H7 (cell line): ENCODE measurements at regions not wholly inside any gene's neighbourhood (a gene's known extent, or its start where the extent isn't known, plus 50 kb on each side); places are given as distances from the start of the nearest gene placed in this dataset.

ENCODE experiments used
- DNase-seq: peaks from one replicate; pipeline ENCODE4 v3.0.0; 2012
- H3K27me3 ChIP-seq: 2 replicates; pipeline ENCODE4 v1.6.0; 2011; ENCODE audit warnings: mild to moderate bottlenecking, low read length; ENCODE audit not compliant: control insufficient read depth, insufficient read depth
- H3K36me3 ChIP-seq: replicated peaks from 2 replicates; pipeline ENCODE4 v1.5.1; 2011; ENCODE audit warnings: low read length; ENCODE audit not compliant: control insufficient read depth, insufficient read depth
- H3K4me3 ChIP-seq: 2 replicates; pipeline ENCODE4 v1.5.1; 2011; ENCODE audit warnings: low read depth, mild to moderate bottlenecking, control low read depth, low read length, moderate library complexity; ENCODE audit not compliant: insufficient read depth

DNA sequence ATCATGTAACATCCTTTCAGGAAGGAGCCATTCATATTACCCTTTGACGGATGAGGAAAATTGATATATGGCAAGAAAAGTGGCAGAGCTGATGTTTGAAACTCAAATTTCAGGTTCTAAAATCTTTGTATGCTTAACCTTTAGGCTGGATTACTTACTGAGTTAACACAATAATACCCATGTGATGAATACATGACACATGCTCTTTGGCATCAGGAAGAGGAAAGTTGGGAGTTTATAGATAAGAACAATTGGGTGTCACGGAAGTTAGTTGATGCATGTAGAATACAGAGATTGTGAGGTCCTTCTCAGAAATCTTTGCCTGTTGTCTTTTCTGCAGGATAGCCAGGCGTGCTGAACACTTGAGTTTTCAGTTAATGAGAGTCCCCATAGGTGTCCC is 572.1 kb upstream of the POM121L12 start:
- Histone ChIP-seq H3K36me3 (no peaks in the 10 kb centered on the region), H3K27me3 (no peaks in the 10 kb centered on the region), H3K4me3 (no peak overlapping the region)
- DNase-seq, result no peak

DNA sequence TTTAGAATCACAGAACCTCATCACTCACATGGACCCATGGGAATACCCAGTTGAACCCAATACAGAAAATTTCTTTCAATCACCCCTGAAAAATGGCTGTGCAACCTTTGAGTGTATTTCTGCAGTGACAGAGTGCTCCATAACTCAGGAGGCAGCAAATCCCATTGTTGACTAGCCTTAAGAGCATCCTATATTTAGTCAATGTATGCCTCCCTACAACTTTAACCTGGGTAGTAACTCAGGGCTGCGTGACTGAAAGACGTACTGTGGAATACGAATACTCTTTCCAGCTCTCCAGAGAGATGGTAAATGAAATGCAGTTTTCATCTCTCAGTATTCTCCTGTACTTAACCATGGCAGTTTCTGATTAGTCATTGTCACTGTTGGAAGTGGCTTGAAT is 573.0 kb upstream of the POM121L12 start:
- Histone ChIP-seq H3K27me3 (no peaks in the 10 kb centered on the region), H3K36me3 (no peaks in the 10 kb centered on the region), H3K4me3 (no peak overlapping the region)
- no peak for DNase-seq

DNA sequence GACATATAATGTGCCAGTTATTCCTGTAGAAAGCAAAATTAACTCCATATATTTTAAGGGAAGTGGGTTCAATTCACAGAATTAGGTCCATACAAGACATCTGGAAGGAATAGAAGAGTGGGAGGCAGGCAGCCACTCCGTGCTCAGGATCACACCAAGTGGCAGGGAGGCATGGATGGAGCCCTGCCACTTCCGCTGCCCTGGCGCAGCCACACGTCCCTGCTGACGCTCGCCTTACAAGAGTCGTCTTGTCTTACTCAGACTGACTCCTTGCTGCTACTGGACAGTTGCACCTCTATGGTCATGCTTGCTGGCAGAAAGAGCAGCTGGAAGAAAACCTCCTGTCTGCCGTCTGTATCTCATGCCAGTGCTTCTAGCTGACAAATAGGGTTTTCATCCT is 579.9 kb upstream of the POM121L12 start:
- no peak for DNase-seq
- no peaks in the 10 kb centered on the region for H3K36me3 ChIP-seq

DNA sequence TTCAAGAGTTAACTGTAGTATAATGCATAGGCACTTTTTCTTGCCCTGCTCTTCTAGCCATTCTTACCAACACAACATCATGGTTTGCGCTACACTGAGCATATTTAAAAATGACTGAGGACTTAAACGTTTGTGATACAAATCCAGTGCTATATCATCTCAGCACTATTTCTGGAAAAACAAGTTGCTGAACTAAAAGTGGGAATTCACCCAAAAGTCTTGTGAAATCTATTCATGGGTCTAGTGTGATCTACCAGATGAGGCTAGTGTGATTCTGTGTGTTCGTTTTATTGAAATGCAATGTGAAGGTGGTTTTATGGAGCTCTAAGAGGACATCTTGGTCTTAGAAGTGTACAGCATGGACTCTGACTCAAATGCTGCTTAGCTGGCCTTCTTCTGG is 584.6 kb upstream of the POM121L12 start:
- Histone ChIP-seq H3K36me3 (no peaks in the 10 kb centered on the region), H3K27me3 (no peaks in the 10 kb centered on the region), H3K4me3 (no peak overlapping the region)
- DNase-seq, result no peak

More for the DNA sequence above, 579.9 kb upstream of the POM121L12 start:
- H3K27me3 ChIP-seq, result no peaks in the 10 kb centered on the region
- H3K4me3 ChIP-seq, result no peak overlapping the region

DNA sequence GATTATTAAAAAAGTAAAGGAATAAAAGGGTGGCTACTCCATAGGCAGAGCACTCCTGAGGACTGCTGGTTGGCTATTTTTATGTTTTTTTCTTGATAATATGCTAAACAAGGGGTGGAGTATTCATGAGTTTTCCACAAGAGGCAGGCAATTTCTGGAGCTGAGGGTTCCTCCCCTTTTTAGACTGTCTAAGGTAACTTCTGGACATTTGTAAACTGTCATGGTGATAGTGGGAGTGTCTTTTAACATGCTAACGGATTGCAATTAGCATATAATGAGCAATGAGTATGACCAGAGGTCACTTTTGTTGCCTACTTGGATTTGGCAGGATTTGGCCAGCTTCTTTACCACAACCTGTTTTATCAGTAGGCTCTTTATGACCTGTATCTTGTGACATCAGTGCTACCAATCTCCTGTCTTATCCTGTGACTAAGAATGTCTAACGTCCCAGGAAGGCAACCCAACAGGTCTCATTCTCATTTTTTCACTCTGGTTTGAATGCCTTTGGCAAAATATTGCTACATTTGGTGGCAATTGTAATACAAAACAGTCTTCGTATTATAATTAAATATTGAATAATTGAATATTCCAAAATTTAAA is 587.8 kb upstream of the POM121L12 start:
- Histone ChIP-seq H3K36me3 (no peaks in the 10 kb centered on the region), H3K27me3 (no peaks in the 10 kb centered on the region), H3K4me3 (no peak overlapping the region)
- DNase-seq, result no peak

DNA sequence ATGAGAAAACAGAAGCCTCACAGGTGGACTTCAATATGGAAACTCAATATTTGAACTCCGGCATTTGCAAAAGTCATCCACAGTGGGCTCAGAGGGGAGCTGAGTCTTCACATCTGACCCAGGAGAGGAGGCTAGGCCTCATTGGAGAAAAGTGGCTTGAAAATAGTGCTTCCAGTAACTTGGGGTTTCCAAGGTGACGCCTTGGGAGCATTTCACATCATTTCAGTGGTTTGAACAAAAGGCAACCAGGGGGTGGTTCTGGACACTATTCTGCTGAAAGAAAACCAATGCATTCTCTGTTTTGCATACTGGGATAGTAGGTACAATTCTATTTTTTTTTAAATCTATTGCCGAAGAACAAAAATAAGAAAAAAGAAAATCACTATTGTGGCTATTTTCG is 599.2 kb upstream of the POM121L12 start:
- no peak for DNase-seq
- Histone ChIP-seq H3K36me3 (no peaks in the 10 kb centered on the region), H3K27me3 (no peaks in the 10 kb centered on the region), H3K4me3 (no peak overlapping the region)

DNA sequence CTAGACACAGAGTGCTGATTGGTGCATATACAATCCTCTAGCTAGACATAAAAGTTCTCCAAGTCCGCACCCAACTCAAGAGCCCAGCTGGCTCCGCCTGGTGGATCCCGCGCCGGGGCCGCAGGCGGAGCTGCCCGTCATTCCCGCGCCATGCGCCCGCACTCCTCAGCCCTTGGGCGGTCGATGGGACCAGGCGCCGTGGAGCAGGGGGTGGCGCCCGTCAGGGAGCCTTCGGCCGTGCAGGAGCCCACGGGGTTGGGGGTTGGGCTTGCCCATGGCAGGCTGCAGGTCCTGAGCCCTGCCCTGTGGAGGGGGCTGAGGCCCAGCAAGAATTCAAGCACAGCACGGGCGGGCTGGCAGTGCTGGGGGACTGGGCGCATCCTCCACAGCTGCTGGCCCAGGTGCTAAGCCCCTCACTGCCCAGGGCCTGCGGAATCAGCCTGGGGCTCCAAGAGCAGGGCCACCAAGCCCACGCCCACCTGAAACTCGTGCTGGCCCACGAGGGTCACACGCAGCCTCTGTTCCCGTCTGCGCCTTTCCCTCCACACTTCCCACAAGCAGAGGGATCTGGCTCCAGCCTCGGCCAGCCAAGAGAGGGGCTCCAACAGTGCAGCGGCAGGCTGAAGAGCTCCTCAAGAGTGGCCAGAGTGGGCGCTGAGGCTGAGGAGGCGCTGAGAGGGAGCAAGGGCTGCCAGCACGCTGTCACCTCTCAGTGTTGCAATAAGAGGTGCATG is 604.2 kb upstream of the POM121L12 start:
- DNase-seq, result no peak
- no peaks in the 10 kb centered on the region for H3K27me3 ChIP-seq
- no peaks in the 10 kb centered on the region for H3K36me3 ChIP-seq
- no peak overlapping the region for H3K4me3 ChIP-seq

DNA sequence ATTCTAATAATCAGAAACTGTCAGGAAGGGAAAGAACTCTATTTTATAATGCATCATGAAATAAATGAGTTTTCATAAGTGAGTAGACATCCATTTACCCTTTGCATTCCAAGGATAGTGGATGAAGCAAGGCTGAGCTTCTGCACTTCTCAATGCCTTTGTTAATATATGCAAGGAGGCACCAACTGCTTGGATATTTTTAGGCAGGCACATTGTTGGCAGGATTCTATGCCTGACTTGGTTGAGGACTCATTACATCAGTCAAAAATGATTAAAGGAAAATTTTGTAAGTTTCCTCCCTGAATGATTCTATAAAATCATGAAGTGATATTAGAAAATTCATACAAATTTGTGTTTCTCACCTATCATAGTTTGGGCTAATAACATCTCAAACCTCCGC is 612.2 kb upstream of the POM121L12 start:
- no peaks in the 10 kb centered on the region for H3K36me3 ChIP-seq
- no peak for DNase-seq
- no peaks in the 10 kb centered on the region for H3K27me3 ChIP-seq
- no peak overlapping the region for H3K4me3 ChIP-seq

DNA sequence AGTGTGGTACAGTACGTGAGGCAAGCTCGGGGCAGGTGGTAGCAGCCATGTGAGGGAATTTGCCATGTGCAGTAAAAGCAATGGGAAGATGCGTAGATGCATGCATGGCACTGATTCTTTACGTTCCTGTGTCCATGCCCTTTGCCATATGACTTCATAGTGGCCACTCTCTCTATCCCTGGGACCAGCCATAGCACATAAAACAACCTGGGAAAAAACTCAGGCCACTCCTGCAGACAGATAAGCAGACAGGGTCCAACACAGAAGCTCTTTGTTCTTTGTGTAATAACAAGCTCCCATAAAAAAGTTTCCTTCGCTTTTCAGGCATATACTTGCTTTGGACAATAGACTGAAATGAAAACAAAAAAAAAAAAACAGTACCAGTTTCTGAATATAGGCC is 622.4 kb upstream of the POM121L12 start:
- no peaks in the 10 kb centered on the region for H3K27me3 ChIP-seq
- DNase-seq, result no peak
- no peak overlapping the region for H3K4me3 ChIP-seq
- no peaks in the 10 kb centered on the region for H3K36me3 ChIP-seq

DNA sequence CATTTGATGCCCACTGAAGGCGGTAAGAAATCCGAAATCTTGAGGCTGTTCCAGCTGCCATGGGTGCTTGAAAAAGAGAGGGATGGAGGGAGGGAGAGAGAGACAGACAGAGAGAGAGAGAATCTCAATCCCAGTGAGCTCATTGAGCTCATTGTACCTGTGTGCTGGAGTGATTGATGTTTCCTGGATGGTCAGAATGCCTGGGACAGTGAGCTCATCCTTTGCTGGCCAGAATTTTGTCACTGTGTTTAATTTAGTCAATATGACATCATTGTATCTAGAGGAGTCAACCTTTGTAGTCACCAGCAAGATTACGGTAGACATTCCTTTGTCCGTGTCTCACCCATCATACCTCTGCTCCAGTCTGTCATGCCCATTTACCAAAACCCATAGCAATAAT is 625.4 kb upstream of the POM121L12 start:
- Histone ChIP-seq H3K27me3 (no peaks in the 10 kb centered on the region), H3K4me3 (no peak overlapping the region), H3K36me3 (no peaks in the 10 kb centered on the region)
- no peak for DNase-seq

DNA sequence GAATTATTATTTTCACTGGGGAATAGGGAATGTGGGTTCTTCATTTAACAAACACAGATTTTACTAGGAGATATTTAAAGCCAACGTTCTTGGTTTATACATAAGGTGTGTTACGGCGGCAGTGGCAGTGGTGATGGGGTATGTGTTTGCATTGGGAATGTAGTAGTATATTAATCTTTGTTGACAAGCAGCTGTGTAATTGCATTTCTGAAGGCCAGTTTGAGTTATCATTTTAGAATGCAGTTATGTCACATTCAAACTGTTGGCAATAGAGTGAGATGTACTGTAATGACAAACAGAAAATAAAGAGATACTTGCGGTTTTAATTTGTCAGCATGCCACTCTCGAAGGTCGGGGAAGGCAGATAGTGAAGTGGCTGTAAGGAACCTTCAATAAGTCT is 628.6 kb upstream of the POM121L12 start:
- Histone ChIP-seq H3K36me3 (no peaks in the 10 kb centered on the region), H3K4me3 (no peak overlapping the region), H3K27me3 (no peaks in the 10 kb centered on the region)
- DNase-seq, result no peak

DNA sequence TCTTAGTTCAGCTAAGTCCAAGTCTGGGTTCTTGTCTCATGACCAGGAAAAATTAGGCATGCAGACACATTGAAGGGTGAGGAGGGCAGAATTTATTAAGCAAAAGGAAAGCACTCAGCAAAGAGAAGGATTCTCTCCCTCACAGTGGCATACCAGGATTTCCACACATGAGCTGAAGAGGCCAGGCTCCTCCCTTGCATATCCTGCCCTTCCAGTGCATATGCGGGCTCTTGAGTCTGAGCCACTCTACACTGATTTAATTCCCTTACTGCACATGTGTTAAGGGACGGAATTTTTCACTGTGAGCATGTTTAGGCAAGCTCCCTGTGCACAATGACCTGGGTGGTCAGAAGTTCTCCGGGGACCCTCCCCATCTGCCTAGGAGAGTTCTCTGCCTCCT is 652.7 kb upstream of the POM121L12 start:
- DNase-seq, result no peak
- no peaks in the 10 kb centered on the region for H3K36me3 ChIP-seq
- no peaks in the 10 kb centered on the region for H3K27me3 ChIP-seq
- H3K4me3 ChIP-seq, result no peak overlapping the region

DNA sequence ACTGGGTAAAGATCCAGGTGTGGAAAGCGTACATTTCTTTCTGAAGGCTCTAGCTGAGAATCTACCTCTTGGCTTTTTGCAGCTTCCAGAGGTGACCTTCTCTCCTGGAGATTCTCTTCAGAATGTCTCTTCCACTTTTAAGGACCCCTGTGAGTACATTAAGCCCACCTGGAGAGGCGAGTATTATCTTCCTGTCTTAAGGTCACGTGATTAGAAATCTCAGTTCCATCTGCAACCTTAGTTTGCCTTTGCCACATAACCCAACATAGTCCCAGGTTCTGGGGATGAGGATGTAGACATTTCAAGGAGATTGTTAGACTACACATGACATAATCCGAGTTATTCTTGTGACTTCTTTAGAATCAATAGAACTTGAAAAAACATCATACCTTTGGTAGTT is 665.5 kb upstream of the POM121L12 start:
- DNase-seq, result no peak
- no peaks in the 10 kb centered on the region for H3K36me3 ChIP-seq
- no peaks in the 10 kb centered on the region for H3K27me3 ChIP-seq
- H3K4me3 ChIP-seq, result no peak overlapping the region

DNA sequence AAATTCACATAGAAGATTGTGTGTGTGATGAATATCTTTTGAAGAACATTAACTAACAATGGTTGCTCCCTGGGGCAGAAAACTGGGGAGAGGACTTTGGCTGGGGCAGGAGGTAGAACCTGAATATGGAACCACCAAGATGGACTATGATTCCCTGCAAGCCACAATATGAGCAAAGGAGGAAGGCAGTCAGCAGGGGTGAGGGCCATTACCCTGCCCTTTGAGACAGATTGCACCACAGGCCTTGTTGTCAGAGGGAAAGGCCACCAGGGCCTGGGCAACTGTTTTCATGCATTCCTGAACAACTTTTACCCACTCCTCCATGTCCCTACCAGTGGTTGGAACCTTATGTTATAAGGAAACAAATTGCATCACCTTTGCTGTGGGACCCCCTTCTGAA is 670.1 kb upstream of the POM121L12 start:
- DNase-seq, result no peak
- H3K4me3 ChIP-seq, result no peak overlapping the region

DNA sequence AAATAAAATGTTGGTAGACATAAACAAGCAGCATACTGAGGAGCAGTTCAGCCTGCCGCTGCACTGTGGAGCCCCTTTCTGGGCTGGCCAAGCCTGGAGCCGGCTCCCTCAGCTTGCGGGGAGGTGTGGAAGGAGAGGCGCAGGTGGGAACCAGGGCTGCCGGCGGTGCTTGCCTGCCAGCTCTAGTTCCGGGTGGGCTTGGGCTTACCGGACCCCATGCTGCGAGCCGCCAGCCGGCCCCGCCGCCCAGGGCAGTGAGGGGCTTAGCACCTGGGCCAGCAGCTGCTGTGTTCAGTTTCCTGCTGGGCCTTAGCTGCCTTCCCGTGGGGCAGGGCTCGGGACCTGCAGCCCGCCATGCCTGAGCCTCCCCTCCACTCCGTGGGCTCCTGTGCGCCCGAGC is 672.9 kb upstream of the POM121L12 start:
- H3K36me3 ChIP-seq, result no peaks in the 10 kb centered on the region
- no peaks in the 10 kb centered on the region for H3K27me3 ChIP-seq
- no peak for DNase-seq
- H3K4me3 ChIP-seq, result no peak overlapping the region

More for the DNA sequence above, 670.1 kb upstream of the POM121L12 start:
- Histone ChIP-seq H3K27me3 (no peaks in the 10 kb centered on the region), H3K36me3 (no peaks in the 10 kb centered on the region)

DNA sequence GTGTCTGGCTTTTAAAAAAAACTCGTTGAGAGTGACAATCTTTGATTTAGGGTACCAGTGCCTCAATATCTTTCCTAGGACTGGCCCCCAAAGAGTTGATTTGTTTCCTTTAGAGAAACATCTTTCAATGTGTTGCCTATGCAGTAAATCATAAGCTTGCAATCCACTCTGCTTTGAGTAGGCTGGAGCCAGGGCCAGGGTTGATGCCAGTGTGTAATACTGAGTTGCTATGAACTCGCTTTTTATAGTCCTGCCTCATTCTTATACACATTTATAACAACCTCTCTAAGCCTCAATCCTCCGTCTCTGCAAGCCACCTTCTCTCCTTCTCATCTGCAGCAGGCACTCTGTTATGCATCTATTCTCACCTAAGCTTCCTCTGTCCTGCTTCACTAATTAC is 674.9 kb upstream of the POM121L12 start:
- no peak for DNase-seq
- Histone ChIP-seq H3K4me3 (no peak overlapping the region), H3K27me3 (no peaks in the 10 kb centered on the region), H3K36me3 (no peaks in the 10 kb centered on the region)
